EH (cell line): ENCODE measurements at regions not wholly inside any gene's neighbourhood (a gene's known extent, or its start where the extent isn't known, plus 50 kb on each side); places are given as distances from the start of the nearest gene placed in this dataset.
A peak's percentile ranks its signal among the peaks of the same experiment; 100 is the strongest.

Experiments used
- DNase-seq: peaks from one replicate; pipeline ENCODE4 v3.0.0-alpha.2; 2015; ENCODE audit warnings: low read depth

DNA sequence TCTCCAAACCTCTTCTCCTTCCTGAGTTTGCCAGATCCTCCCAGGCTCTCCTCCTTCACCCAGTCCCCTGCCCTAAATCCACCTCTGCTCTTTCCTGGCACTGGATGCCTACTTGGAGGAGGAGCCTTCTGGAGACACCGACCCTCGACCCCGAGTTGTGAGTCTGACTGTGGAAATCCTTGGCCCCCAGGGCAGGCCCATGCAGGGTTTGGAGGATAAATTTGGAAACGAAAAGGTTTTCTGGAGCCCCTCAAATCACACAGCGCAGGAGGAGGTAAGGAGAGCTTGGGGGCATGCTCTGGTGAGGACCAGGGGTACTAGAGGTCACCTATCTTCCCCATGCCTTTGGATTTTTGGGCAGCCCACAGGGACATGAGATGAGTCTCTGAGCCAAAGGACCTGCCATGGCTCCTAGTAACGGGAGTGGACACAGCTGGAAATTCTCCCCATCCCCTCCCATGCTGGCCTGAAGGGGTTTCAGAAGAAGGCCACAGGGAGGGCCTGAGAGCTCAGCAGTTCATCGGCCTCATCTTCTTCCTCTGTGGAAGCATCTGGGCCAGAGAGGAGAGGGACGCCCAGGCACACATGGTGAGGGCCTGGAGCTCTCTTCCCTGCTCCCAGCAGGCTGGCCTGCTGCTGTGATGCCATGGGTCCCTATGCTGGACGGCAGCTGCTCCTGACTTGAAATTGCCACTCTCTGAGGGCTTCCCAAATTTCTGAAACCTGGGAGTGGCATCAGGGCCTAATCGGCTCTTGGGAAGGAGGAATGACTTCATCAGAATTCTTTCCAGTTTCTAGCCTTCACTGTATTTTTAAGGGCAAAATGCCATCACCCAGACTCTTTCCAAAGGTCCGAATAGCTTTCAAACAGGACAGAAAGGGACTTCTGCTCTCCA is 68.6 kb upstream of the ITGA11 start:
- DNase-seq: peak; percentile 56

DNA sequence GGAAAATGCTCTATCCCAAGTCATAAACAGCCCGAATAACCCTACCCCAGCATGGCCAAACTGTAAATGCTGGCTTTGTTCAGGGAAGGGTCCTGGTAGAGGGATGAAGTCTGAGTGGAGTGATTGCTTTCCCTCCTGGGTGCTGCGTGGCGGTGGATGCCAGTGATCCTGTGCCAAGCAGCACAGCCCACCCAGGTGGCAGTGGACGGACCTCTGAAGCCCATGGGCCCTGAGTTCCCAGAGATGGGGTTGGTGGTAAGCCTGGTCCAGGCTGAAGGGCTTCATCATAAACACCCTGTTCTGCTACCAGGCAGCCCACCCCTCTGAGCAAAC is 69.3 kb upstream of the ITGA11 start:
- no peak for DNase-seq

DNA sequence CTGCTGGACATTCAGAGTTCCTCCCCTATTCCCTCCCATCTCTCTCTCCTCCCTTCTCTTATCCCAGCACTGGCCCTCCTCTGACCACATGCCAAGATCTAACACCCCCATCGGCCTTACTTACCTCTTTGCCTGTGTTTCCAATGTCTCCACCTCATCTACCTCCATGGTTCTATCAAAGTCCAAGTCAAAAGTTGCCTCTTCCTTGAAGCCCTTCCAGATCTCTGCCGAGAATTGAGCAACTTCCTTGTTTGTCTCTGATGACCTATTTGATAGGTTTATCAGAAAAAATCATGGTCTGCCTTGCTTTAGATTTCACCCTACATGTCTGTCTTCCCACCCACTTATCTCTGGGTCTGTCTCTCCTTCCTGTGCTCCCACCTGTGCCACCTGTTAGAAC is 69.7 kb upstream of the ITGA11 start:
- no peak for DNase-seq

- no peak for DNase-seq
These were observed 70.5 kb upstream of the ITGA11 start for GRCh38 chr15:68502398-68502901.

DNA sequence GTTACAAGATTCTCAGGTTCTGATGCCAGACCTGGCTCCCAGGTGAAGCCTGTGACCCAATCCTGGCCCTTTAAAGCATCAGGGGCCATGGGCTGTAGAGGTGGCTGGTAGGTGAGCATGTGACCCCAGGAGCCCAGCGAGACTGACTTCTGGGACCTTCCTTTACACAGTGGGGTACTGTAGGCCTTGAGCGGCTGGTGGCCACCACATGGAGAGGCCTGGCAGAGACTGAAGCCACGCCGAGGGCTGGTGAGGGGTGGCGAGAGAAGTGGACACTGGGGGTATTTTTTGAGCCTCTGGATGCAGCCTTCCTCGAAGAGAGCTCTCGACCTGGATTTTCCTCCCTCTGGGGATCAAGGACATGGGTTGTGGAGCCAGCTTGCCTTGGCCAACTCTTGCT is 71.2 kb upstream of the ITGA11 start:
- no peak for DNase-seq

GRCh38 chr15:68503791-68504680 is 72.1 kb upstream of the ITGA11 start:
- peak; percentile 78 for DNase-seq

DNA sequence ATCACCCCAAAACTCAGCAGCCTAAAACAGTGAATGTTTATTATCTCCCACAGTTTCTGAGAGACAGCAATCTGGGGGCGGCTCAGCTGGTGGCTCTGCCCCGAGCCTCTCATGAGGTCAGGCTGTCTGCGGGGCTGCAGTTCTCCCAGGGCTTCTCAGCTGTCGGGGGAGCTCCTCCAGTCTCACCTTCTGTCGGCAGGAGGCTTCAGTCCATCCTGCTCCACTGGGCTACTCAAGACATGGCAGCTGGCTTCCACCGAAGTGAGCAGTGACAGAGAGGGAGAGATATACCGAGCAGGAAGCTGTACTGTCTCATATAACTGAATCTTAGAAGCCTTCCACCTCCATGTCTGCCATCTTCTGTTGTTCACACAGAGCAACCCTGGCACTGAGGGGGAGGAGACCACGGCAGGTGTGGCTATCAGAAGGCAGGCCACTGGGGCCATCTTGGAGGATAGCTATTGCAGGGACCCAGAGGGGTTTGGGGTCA is 72.8 kb upstream of the ITGA11 start:
- peak; percentile 29 for DNase-seq

- DNase-seq: no peak
These were observed 72.7 kb upstream of the CORO2B start for GRCh38 chr15:68506071-68506470.

- DNase-seq: no peak
These were observed 71.3 kb upstream of the CORO2B start for GRCh38 chr15:68507447-68507846.

- DNase-seq: no peak
These were observed 70.2 kb upstream of the CORO2B start for GRCh38 chr15:68508485-68509189.

- DNase-seq: no peak
These were observed 68.2 kb upstream of the CORO2B start for GRCh38 chr15:68510558-68510957.

- DNase-seq: peak; percentile 99
These were observed 67.5 kb upstream of the CORO2B start for GRCh38 chr15:68511073-68511991.

- no peak for DNase-seq
These were observed 66.7 kb upstream of the CORO2B start for GRCh38 chr15:68512052-68512451.

- DNase-seq: peak; percentile 64
These were observed 66.2 kb upstream of the CORO2B start for GRCh38 chr15:68512598-68512997.

DNA sequence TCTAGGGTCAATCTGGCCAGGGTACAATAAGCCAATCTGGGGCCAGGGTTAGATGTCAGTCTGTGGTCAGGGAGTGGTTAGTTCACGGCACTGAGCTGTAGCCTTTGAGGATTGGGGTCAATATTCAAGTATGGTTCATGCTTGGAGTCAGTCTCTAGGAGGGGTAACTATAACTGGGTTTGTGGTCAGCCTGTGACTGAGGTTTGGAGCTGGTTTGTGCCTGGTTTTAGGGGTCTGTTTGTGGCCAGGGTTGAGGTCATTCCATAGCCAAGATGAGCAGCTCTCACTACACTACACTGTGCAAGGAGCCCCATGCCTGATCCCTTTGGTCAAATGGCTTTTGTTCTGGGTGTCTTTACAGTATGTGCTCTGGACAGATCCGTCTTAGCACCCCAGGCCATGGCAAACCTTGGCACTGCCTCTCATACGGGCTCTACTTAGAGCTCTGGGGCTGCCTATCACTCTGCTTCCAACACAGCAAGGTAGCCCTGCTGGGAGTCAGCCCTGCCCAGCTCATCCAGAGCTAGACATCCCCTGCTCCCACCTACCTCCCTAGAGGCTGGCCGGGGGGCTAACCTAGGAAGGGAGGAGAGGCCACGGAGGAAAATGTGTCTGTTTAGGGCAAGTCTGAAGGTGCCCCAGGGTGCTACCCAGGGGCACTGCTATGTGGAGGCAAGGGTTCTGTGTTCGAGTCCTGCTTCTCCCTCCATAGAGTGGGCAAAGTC is 63.3 kb upstream of the CORO2B start:
- DNase-seq: no peak

GRCh38 chr15:68517285-68517761 is 61.5 kb upstream of the CORO2B start:
- DNase-seq: peak; percentile 92

- peak; percentile 35 for DNase-seq
These were observed 60.7 kb upstream of the CORO2B start for GRCh38 chr15:68518046-68518445.

GRCh38 chr15:68518785-68519430 is 59.9 kb upstream of the CORO2B start:
- no peak for DNase-seq

DNA sequence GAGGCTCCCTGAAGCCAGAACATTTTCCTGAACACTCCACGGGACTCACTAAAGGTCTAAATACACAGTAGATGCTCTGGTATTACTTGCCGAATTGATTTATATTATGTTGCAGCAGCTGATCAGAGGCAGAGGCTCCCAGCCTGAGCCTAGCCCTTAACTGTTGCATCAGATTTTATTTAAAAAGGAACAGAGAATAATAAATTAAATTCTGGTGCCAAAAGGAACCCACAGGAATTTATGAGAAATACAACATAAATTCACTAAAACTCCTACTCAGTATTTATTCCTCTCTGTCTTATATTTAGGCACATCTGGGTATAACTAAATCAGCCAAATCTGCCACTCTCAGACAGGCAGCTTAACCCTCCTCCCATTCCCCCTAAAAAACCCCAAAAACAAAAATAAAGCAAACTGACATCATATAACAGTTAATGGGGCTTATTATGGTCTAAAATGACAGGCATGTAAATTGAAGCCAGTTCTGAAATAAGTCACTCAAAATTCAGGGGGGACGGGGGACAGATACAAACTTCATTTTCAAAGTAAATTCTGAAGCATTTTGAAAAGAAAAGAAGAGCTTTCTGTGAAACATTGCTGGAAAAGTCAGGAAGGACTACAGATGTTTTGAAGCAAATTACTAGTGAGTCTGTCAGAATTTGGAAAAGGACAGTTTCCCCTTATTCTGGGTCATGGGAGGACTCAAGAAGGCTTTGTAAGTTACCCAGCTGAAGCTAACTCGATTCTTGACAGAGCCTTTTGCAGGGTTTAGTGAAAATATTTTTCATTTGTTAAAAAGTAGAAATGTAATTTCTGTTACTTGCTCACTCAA is 53.8 kb upstream of the CORO2B start:
- DNase-seq: peak; percentile 89
